HG03432 (cell line): ENCODE measurements at regions not wholly inside any gene's neighbourhood (a gene's known extent, or its start where the extent isn't known, plus 50 kb on each side); places are given as distances from the start of the nearest gene placed in this dataset.
"Not testable (repeated sequence)": the region's sequence is repeated elsewhere in the genome, so short reads cannot be mapped to it uniquely, and the experiment has no call there.

Experiments used
- ATAC-seq: cut with Tn5 transposase; IDR thresholded peaks from one replicate; pipeline ENCODE4 v1.9.1; 2021; ENCODE audit warnings: mild to moderate bottlenecking, moderate library complexity; ENCODE audit not compliant: unreplicated experiment

DNA sequence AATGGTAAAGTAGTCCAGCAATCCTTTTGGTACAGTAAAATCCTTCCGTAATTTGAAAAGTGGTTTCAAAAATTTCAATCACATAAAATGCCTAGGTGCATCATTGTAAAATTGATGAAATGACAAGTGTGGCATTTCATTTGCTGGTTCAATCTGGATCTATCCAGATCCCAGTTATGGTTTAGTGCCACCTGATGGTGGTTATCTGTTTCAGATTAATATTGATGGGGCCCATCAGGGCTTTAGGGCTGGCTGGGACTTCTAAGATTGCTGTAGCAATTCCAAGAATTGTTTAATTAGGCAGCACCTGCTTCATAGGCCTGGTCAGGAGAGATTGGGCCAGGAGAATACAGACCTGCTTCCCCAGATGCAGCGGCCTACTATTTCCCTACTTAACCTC, 55.5 kb upstream of the PIK3C3 start:
- no peak for ATAC-seq

DNA sequence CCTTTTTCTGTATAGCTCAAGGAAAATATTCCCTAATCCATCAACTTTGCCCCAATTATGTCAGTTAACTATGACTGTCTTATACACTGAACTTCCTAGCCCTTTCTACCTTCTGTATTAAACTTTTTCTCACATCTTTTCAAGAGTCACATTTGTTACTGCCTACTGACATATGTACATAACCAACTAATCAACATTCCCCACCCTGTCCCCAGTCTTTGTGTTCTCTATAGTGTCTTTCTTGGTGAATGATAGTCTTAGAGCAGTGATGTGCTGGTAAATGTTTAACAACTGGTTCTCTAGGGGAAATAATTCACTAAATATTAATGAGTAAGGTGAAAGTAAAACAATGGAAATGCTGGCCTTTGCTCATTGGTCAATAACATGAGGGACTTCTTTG, 61.6 kb upstream of the PIK3C3 start:
- no peak for ATAC-seq

GRCh38 chr18:41887100-41887499, 67.9 kb upstream of the PIK3C3 start:
- no peak for ATAC-seq

- ATAC-seq = no peak
Measured at GRCh38 chr18:41886126-41886807, 68.8 kb upstream of the PIK3C3 start.

- no peak for ATAC-seq
Measured at GRCh38 chr18:41881285-41881684, 73.7 kb upstream of the PIK3C3 start.

- ATAC-seq = no peak
Measured at GRCh38 chr18:41879256-41879655, 75.8 kb upstream of the PIK3C3 start.

DNA sequence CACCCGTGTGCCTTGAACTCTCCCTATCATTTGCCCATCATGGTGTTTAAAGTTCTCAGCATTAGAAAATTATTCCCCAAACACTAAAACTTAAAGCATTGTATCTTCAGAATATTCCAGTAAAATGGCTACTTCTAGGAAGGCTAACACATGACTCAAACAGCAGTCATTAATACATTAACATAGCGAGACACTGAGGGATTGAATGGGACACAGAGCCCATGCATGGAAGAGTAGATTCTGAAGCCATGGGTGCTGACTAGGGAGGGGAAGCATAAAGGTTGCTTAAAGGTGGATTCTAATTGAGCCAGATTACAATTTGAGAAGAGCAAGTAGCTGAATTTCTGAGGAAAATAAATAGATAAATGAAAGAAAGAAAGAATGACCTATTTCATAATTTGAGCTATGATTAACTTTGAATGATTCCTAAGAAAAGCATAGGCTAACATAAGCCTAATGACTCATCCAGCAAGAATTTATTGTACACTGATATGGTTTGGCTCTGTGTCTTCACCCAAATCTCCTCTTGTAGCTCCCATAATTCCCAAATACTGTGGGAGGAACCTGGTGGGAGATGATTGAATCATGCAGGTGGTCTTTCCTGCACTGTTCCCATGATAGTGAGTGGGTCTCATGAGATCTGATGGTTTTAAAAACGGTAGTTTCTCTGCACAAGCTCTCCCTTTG, 79.8 kb upstream of the PIK3C3 start:
- no peak for ATAC-seq

- ATAC-seq = no peak
Measured at GRCh38 chr18:41873730-41874129, 81.3 kb upstream of the PIK3C3 start.

GRCh38 chr18:41872206-41872605, 82.8 kb upstream of the PIK3C3 start:
- ATAC-seq = no peak

DNA sequence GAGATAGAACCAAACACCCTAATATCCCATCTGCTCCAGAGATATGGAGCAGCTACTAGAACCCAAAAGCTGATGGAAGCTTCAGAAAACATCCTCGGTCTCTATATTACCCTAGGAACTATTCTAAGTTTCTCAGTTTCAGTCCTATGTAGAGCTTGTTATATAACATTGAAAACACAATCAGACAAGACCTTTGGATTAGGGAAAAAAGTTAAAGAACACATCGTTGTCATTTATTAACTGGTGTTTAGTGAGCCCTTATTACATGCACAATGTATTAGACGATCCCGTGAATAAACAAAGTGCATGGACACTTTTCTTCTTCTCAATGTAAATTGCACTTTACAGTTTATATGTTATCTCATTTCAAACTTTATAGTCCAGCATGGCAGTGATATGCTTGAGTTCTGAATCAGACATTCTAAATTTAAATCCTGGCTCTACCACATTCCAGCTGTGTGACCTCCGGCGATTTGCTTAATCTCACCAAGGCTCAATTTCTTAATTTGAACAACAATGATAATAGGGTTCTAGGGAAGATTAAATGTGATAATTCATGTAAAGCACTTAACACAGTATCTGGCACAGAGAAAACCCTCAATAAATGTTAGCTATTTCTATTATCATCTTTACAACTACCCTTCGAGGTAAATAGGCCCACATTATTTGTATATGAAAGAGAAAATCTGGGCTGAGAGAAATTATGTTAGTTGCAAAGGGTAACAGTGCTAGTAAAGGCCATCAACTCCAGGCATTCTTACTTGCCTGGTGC, 83.6 kb upstream of the PIK3C3 start:
- no peak for ATAC-seq

- ATAC-seq = no peak
Measured at GRCh38 chr18:41870817-41871216, 84.2 kb upstream of the PIK3C3 start.

GRCh38 chr18:41870191-41870590, 84.8 kb upstream of the PIK3C3 start:
- no peak for ATAC-seq

DNA sequence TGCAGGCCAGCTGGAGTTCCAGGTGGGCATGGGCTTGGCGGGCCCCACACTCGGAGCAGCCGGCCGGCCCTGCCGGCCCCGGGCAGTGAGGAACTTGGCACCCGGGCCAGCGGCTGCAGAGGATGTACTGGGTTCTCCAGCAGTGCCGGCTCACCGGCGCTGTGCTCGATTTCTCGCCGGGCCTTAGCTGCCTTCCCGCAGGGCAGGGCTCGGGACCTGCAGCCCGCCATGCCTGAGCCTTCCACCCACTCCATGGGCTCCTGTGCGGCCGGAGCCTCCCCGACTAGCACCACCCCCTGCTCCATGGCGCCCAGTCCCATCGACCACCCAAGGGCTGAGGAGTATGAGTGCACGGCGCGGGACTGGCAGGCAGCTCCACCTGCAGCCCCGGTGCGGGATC, 89.2 kb upstream of the PIK3C3 start:
- not testable (repeated sequence) for ATAC-seq

DNA sequence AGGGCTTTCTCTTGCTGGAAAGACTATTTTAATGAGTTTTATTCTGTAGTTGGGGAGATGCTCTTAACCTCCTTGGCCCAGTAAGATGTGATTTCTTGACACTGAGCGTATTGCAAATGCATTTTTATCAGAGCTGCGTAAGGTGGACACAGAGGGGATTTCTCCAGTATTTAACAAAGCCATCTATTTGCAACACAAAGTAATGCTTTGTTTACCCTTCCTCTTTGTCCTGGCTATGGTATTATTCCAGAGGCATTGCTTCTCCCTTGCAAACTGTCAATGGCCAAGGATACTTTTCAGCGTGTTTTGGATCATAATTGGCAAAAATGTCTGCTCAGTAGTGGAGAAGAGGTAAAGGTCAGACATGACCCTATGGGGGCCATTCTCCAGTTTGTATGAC, 90.8 kb upstream of the PIK3C3 start:
- ATAC-seq = no peak

DNA sequence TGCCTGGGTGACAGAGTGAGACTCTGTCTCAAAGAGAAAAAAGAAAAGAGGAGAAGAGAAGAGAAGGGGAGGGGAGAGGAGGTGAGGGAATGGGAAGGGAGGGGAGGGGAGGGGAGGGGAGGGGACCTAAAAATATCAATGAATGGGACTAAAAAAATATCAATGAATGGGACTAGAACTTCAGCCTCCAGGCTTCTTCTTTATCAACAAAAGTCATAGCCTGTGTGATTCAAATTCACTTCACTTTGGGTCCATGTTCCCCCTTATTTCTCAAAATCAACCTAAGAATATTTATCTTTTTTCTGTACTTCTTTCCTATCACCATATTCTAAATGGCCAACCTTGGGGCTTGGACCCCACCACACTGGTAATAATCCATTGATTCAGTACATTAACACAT, 92.1 kb upstream of the PIK3C3 start:
- no peak for ATAC-seq

DNA sequence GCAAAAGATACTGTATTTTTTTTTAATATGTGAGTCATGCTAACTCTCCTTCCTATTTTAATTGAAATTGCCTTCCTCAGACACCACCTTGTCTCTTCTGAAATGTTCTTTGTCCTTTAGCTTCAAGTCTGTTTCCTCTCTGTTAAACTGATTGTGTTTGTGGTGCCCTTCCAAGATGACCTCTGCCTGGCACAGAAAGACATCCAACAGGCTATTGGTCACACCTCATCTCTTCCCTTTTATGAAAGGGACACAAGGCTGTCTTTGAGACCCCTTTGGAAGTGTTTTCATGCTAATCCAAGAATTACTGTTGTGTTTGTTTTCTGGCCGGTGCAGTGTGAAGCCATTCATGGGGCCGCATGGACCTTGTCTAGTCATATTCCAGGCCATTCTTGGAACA, 94.0 kb upstream of the PIK3C3 start:
- no peak for ATAC-seq

DNA sequence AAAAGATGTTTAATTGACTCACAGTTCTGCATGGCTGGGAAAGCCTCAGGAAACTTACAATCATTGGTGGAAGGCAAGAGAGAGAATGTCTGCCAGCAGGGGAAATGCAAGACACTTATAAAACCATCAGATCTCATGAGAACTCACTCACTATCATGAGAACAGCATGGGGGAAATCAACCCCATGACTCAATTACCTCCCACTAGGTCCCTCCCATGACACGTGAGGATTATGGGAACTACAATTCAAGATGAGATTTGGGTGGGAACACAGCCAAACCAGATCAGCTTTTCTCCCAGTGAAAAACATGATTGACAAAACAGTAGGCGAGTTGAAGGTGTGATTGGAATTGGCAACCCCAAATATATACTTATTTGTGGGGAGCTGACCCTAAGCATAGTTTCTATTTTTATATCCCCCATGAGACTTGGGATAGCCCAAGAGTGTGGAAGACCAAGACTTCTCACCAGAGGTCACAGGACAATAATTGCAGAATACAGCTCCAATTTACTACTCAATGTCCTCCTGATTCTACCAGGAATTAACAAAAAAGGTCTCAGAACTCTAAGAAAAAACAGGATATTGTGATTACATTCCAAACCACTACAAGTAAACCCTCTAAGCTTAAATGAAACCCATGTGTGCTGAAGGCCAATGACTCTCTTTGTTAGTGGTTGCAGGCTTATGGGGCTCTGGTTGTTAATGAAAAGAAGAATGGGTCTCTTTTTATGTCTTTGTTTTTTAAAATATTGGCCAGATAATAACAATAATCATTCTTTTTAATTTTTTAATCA, 96.1 kb upstream of the PIK3C3 start:
- ATAC-seq = no peak

- no peak for ATAC-seq
Measured at GRCh38 chr18:41853280-41853679, 101.8 kb upstream of the PIK3C3 start.

- no peak for ATAC-seq
Measured at GRCh38 chr18:41850781-41851180, 104.3 kb upstream of the PIK3C3 start.

DNA sequence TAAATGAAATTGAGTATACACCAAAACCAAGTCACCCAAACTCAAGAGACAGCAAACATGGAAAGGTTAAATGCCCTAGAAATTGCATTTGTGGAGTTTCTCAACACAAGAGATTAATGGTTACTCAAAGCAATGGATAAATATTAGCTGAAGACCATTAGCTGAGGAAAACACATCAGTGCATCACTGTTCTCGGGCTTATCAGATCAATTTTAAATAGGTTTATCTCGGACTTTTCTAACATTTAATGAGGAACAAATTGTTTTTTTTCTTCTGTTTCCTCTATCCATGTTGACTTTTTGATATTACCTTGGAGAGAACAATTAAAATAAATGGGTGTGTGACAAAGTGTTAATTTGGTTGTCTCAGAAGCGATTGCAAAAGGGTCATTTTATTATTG, 105.4 kb upstream of the PIK3C3 start:
- no peak for ATAC-seq

DNA sequence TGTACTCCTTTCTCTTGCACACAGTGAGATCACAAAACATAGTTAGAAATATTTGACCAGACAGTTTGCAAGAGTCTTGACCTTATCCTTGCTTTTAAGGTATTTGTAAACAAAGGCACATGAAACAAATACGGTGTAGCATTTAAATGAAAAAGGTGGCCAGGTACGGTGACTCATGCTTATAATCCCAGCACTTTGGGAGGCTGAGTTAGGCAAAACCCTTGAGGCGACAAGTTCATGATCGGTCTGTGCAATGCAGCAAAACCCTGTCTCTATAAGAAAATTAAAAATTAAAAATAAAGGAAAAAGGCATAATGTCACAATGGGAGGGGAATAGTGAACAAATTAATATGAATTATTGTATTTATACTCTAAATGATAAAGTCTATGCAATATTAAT, 109.5 kb upstream of the PIK3C3 start:
- ATAC-seq = no peak
